Mammary epithelial cell (primary cell): ENCODE measurements at regions not wholly inside any gene's neighbourhood (a gene's known extent, or its start where the extent isn't known, plus 50 kb on each side); places are given as distances from the start of the nearest gene placed in this dataset.

Experiments
- EZH2 ChIP-seq: IDR thresholded peaks from 2 replicates; pipeline ENCODE4 v1.6.1; 2012; ENCODE audit warnings: low read length, inconsistent platforms, borderline replicate concordance
- TF ChIP-seq, protein P1 (sequence below), 2 donors: IDR thresholded peaks in 1 of 2; conservative IDR thresholded peaks in 1 of 2; 2 replicates each; pipeline ENCODE4 v1.5.1; 2011 to 2012; ENCODE audit warnings: inconsistent platforms in 2 of 2, low read length in 2 of 2, mild to moderate bottlenecking in 2 of 2, control low read depth in 1 of 2, low read depth in 1 of 2; ENCODE audit not compliant: insufficient read depth in 1 of 2; ENCODE audit errors: extremely low read depth in 1 of 2

DNA sequence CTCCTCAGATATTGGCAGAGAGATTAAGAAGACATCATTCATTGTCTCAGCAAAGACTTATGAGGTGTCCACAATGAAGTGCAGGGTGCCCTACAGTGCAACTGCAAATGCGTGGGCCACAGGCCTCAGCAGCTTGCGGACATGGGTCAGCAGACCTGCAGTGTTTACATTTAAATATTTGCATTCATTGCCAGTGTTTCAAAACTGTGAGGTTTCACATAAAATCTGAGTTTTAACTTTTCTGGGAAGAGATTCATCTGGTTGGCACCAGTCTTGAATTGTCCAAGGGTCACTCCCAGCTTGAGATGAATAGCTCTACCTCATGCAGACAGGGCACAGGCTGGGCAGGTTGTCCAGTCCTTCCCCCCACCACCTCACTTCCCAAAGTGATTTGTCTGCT is 286.8 kb upstream of the DUSP10 start:
- TF ChIP-seq, protein P1, sequence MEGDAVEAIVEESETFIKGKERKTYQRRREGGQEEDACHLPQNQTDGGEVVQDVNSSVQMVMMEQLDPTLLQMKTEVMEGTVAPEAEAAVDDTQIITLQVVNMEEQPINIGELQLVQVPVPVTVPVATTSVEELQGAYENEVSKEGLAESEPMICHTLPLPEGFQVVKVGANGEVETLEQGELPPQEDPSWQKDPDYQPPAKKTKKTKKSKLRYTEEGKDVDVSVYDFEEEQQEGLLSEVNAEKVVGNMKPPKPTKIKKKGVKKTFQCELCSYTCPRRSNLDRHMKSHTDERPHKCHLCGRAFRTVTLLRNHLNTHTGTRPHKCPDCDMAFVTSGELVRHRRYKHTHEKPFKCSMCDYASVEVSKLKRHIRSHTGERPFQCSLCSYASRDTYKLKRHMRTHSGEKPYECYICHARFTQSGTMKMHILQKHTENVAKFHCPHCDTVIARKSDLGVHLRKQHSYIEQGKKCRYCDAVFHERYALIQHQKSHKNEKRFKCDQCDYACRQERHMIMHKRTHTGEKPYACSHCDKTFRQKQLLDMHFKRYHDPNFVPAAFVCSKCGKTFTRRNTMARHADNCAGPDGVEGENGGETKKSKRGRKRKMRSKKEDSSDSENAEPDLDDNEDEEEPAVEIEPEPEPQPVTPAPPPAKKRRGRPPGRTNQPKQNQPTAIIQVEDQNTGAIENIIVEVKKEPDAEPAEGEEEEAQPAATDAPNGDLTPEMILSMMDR (conservative IDR thresholded peaks at IDR 0.05 in 1 of 2, IDR thresholded peaks at IDR 0.05 in 1 of 2; ENCODE audit: extremely low read depth in 1 of 2, insufficient read depth in 1 of 2, low read depth in 1 of 2, low read length in 2 of 2): no peak
- no peak for TF ChIP-seq EZH2
